IPS DF 4.7 (cell line): ENCODE measurements at regions not wholly inside any gene's neighbourhood (a gene's known extent, or its start where the extent isn't known, plus 50 kb on each side); places are given as distances from the start of the nearest gene placed in this dataset.
"Not testable (repeated sequence)": the region's sequence is repeated elsewhere in the genome, so short reads cannot be mapped to it uniquely, and the experiment has no call there.

Source experiments
- DNase-seq: peaks from one replicate; pipeline ENCODE4 v3.0.0-alpha.2; 2013; ENCODE audit warnings: low spot score; ENCODE audit errors: extremely low read depth

DNA sequence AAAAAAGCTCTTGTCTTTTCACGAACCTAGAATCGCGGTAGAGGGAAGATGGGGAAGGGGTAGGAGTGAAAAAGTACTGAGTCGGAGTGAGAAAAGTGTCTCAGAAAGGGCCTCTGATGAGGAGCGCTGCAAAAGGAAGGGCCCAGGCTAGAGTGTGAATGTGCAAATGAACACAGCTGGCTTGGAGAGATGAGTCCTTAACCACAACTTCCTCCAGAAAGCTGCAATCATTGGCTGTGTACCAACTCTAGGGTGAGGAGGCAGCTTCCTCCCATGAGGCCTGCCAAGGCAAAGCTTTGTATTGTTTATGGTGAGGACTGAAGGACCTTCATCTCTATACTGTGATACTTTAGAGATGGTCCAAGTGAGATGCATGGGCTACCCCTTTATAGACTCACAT, 566.9 kb upstream of the ANO5 start:
- no peak for DNase-seq

DNA sequence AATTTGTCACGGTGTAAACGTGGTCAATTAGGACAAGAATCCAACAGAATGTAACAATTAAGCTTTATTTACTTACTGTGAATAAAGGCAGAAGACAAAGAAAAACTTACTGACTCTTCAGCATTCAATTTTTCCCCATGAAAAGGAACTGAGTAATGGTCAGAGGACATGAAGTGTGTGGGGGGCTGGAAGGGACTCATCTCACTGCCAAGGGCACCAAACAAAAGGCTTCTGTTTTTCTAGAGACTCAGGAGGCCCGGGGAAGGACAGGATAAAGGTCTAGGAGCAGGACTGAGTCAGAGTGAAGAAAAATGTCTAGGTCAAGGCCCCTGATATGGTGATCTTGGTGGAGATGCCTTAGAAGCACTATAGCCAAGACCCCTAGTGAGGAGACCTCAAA, 564.2 kb upstream of the ANO5 start:
- DNase-seq: no peak

DNA sequence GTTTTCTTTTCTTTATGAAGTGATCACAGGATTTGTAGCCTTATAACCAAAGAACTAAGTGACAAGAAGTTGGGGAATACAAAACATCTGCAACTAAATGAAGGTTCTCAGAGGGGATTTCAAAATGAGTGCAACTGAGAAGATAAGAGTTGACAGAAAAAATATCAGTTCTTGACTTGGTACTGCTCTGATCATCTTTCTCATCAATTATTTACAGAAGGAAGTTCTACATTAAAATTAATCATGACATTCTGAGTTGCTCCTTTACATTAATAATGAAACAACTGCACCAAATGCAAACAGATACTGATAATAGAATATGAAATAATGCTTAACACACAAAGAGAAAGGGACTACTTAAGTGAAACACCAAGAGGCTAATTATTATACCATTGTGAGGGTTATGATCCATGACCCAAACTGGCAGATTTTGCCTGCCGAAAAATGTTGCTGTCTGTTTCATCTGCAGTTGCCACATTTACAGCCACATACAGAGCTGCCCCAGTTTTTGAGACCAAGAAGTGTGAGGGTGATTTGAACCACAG, 561.9 kb upstream of the ANO5 start:
- no peak for DNase-seq

DNA sequence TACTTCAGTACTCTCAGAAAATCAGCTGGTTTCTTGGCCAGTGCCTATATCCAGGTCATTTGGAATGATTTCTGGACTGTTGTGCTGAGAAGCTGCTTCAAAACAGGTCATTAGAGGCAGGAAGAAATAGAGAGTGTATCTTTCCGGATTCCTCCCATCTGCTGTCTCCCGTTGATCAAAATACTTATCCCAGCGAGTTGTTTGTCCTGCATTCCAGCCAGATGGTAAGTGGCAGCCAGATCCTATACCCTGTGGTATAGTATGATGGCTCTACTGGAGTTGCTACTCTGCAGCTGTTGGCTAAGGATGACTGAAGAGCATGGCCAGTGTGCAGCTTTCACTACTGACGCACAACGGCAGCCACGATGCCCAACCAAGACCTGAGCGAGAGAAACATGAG, 560.9 kb upstream of the ANO5 start:
- DNase-seq: no peak

DNA sequence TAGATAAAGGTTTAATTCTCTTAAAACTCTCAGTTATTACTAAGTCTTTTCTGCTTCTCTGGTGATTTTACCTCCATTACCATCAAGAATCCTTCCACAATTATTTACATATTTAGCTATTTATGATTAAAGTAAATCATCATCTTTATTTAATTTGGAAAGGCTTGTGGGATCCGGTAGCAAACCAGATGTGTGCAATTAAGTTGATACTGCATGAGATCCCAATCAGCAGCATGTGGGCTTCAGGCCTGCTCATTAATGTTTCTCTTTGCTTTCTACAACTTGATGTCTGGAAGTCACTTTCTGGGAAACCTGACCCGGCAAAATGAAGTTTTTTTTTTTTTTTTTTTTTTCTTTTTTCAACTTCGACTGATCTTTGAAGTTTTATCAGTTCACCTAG, 558.4 kb upstream of the ANO5 start:
- no peak for DNase-seq

DNA sequence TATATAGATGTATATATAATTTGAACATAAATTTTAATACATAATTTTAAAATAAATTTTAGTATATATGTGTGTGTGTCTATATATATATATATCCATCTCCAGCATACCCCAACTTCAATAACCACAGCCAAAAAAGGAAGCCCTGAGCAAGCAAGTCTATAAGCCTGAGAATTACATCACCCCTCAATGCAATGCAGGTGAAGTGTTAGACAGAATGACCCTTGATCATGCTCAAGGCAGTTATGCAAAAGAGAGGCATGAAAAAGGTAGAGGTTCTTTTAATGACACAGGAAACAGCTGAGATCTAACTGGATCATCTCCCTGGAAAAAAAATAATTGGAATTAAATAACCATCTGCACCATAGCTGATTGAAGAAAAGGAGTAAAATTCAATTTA, 557.9 kb upstream of the ANO5 start:
- DNase-seq: no peak

DNA sequence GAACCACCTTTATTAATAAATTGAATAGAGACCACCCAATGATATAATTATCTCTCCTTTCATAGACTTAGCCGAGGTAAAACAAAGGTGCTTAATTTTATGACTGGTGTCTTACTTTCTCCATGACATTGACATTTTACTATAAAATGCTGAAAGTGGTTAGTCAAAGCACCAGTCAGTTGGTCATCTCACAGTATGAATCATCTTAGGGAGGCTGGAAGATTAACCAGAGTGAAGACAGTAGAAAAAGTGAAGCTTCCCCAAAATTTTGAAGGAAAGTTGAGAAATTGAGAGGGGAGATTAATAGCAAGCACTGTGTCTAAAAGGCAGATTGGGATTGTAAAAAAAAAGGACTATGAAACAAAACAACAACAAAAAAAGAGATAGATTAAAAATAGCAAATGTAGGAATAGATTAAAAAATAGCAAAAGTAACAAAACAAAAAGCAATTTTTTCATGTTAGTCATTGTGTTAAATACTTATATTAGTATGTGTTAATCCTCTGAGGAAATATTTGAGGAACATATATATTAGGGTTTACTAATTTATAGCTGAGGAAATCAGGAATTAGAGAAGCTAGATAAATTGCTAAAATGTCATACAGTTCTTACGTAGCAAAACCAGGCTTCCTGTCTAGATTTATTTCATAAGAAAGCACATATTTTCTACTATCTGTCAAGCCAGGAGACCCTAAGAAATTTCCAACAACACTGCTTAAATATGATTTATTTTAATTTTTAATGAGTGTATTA, 557.3 kb upstream of the ANO5 start:
- no peak for DNase-seq

DNA sequence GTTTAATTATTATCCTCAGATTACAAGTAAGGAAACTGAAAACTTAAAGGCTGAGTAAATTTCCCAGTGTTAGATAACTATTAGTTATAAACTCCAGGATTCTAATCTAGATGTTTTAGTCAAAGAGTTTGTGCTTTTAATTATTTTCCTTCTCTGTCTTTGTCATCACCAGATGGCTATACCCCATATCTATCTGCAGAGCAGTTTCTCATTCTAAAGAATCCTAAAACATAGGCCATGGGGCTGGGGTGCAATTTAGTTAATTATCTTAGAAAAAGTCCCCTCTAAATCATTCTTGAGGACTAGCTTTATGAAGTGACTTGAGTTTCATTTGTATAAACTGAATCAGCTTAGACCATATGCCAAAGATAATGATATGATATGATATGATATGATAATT, 556.3 kb upstream of the ANO5 start:
- DNase-seq: no peak

DNA sequence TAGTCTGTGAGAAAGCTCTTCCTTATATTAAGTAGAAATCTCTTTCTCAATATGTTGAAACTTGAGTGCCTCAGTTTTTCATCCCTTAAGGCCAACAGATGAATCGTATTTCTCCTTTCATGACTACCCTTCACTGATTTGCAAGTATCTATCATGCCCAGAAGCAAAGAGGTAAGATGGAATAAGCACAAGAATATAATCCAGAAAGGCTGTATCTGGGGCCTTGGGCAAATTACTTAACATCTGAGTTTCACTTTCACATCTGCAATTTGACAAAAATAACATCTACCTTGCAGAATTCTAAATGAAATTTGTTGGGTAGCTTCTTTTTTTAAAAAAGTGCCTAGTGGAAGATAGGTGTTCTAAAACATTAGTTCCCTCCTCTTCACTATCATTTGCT, 552.4 kb upstream of the ANO5 start:
- DNase-seq: no peak

DNA sequence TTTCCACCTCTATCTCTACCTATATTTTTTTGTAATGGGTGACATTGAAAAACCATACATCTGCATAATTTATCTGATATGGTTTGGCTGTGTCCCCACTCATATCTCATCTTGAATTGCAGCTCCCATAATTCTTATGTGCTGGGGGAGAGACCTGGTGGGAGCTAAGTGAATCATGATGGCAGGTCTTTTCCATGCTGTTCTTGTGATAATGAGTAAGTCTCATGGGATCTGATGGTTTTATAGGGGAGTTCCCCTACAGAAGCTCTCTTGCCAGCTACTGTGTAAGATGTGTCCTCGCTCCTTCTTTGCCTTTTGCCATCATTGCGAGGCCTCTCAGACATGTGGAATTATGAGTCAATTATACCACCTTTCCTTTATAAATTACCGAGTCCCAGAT, 551.0 kb upstream of the ANO5 start:
- DNase-seq: no peak

DNA sequence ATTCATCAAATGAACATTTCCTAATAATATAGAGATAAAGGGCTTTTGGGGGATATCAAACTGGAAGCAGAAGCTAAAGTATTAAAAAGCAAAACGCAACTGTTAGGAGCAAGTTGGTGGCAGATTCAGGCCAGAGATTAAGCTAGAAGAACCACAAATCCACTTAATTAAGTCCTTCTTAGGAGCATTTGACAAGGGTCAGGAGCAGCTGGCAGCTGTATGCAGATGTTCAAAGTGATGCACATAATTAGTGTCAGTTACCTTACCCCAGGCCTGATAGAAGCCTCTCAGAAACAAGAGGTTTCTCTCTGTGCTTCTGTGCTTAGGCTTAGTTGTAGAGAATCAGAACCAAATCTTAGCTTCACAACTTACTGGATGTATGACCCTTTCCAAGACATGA, 546.5 kb upstream of the ANO5 start:
- DNase-seq: no peak

DNA sequence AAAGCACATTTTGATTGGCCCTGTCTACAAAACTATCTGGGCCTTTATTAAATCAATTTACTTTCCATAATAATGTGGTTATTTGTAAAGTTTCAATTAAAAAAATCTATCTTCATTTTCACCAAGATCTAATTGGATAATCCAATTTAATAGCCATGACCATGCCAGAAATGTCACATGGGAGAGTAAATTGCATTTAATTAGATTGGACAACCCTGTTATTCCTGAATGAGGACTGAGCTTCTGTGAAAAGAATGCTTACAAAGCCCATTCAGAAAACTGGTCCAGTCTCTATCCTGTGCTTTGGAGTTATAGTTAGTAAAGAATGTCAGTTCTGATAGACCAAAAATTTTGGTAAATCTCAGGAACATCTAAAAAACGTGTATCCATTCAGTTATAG, 541.9 kb upstream of the ANO5 start:
- DNase-seq: no peak

DNA sequence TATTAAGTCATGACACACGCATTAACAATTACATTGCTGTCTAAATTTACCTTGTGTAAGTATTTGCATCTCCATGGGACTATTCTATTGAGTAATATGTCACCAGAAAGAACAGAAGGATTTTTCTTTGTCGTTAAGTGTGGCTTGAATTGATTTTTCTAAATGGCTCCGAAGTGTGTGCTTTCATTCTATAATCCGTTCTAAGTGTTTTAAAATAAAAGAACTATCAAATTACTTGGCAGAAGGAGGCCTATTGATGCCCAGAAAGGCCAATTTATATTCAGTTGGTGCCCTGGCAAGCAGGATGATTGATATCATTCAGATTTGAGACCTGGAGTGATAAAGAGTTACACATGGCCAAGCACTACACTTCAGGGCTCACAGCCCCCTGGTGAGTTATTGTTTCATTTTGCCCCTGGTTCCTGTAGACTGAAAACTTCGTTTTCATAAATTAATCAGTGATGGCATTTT, 538.9 kb upstream of the ANO5 start:
- no peak for DNase-seq

DNA sequence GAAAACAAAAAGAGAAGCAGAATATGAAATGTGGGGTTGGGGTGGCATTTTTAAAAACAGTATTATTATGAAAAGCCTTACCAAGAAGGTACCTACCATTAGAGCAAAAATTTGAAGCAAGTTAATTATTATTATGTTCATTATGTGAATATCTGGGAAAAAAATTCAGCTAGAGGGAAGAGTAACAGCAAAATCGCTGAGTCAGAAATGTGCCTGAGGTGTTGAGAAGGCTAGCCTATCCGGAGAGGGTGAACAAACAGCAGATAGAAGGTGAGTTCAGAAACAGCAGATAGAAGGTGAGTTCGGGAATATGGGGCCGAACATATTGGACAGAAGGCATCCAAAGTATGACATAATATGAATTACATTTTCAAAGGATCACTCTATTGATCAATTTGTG, 536.8 kb upstream of the ANO5 start:
- DNase-seq: no peak

DNA sequence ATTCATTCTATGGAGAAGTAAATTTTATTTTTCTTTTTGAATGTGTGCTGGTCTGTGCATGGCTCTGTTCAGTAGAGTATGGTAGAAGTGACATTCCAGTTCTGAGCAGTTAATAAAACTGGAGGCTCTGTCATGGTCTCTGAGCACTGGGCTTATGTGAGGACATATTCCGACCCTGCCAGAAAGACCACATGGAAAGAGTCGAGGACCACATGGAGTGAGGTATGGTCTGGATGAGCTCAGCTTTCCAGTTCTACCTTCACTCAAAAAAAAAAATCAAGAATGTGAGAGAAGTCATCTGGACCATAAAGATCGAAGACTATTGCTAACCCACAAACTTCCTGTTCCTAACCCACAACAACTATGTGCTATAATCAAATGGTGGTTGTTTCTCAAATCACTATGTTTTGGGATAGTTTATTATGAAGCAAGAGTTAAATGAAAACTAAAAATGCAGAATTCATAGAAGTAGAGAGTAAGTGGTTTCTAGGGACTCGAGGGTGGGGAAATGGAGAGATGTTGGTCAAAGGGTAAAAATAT, 534.2 kb upstream of the ANO5 start:
- no peak for DNase-seq

DNA sequence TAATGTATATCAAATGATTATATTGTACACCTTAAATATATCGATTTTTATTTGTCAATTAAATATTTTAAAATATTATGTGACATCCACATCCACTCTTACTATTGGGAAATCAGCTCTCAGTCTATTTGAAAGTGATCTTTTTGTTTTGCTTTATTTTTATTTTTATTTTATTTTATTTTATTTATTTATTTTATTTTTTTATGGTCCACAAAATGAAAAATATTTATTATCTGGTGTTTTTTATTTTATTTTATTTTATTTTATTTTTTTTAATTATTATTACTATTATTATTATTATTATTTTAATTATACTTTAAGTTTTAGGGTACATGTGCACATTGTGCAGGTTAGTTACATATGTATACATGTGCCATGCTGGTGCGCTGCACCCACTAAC, 533.5 kb upstream of the ANO5 start:
- DNase-seq: not testable (repeated sequence)

DNA sequence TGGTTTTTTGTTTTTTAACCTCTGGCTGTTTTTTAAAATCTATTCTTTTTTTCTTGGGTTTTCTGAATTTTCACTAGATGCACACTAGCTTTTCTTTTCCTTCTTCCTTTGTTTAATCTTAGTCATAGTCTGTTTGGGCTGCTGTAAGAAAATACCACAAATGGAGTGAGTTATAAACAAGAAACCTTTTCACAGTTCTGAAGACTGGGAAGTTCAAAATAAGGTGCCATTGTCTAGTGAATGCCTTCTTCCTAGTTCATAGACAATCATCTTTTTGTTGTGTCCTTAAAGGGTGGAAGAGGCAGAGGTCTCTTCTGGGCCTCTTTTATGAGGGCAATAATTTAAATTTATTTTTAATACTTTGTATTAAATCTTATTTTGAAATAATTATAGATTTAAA, 532.9 kb upstream of the ANO5 start:
- DNase-seq: no peak

DNA sequence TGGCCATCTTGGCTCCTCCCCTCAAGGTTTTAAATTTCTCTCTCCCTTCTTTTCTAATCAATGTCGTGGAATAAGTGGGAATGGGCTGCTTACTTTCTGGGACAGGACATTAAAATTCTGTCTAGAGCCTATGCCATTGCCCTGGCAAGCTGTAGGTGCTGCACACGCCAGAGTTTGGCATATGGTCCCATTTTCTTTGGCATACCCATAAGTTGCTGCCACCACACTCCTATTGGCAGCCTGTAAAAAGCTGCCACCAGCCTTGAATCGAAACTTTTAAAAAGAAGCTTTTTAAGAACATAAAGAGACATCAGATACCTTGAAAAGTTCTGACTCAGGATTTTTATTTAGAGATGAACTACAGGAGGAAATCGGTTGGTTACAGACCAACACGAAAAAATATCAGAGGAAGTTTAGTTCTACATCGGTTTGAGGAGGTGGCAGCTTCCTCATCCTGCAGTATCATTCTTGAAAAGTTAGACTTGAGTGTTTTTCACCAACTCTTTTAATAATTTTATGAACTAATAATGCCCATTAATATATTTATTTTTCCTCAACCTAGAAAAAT, 517.8 kb upstream of the ANO5 start:
- DNase-seq: no peak

DNA sequence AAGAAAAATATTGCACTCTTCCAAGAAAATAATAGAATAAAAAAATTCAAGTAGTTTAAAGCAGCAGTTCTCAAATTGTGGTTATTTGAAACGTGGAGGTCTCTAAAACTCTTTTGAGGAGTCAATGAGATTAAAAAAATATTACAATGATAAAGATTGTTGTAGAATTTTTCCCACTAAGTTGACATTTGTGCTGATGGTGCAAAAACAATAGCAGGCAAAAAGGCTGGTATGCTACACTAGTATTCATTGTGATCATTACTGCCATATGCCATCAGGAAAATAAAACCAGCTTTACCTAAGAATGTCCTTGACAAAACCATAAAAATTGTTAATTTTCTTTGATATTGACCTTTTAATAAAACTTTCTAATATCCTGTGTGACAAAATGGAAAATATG, 505.2 kb upstream of the ANO5 start:
- no peak for DNase-seq

DNA sequence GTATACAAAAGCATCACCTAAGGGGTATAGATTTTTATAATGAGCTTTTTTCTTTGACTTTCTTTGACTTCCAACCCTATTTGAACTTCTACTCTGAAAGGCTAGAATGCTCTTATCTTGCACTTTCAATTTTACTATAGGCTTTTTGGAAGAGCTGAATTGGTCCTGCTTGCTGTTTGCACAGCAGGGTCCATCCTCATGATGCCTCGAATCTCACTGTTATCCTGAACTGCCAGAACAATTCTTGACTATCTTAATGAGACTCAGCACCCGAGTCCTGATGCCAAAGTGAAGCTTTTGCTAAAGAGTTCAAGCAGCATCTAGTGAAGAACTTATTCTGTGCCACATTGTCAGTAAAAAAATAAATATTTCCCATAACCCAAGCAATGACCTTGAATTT, 488.3 kb upstream of the ANO5 start:
- no peak for DNase-seq

DNA sequence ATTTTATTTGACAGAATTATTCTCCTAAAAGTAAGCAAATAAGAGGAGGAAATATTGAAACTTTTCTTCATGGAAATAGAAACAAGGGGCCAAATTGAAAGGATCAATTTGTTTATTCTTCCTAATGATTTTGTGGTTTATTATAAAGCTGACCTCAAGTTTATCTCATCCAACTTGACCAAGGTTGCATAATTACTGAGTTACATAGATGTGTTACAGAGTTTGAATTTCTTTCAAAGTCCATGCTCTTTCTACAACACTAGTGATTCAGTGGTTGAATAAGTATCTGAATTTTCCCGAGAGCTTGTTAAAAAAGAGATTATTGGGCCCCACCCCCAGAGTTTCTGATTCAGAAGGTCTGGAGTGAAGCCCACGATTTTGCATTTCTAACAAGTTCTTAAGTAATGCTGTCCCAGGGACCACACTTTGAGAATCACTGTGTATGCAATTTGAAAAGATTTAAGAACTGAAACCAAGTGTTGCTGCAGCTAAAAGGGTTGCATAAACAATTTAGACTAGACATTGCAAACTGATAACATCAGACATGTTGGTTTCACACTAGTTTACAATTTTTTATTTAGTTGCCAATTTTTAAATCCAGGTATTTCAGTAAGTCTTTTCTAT, 485.7 kb upstream of the ANO5 start:
- no peak for DNase-seq

DNA sequence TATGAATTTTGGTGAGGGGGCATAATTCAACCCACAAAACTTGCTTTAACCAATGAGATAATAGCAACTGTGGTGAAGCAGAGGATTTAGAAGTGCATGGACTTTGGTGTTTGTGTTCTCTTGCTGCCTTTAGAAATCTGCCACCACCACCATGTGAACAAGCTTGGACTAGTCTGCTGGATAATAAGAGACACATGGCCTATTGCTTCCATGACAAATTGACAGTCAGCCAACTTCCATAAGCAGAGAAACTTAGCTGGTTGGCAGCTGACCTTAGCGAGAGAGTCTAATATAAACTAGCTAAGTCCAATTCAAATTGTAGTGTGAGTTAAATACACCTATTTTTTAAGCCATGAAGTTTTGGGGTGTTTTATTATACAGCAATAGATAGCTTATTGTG, 482.1 kb upstream of the ANO5 start:
- DNase-seq: no peak
